ENCODE measurements at regions not wholly inside any gene's neighbourhood (a gene's known extent, or its start where the extent isn't known, plus 50 kb on each side); places are given as distances from the start of the nearest gene placed in this dataset.

GRCh38 chr5:175288048-175288621 is 155.8 kb downstream of the DRD1 start:
- no peak overlapping the region for H3K4me3 ChIP-seq (ENCODE audit: low read depth, low read length)
- no peak for TF ChIP-seq CTCF (IDR thresholded peaks at IDR 0.05; ENCODE audit: low read depth, low read length)

- TF ChIP-seq CTCF (IDR thresholded peaks at IDR 0.05; ENCODE audit: low read depth, low read length) = no peak
- no peak overlapping the region for H3K4me3 ChIP-seq (ENCODE audit: low read depth, low read length)
Measured at GRCh38 chr5:175286981-175287380, 157.0 kb downstream of the DRD1 start.

- no peak for TF ChIP-seq CTCF (IDR thresholded peaks at IDR 0.05; ENCODE audit: low read depth, low read length)
- no peak overlapping the region for H3K4me3 ChIP-seq (ENCODE audit: low read depth, low read length)
Measured at GRCh38 chr5:175285261-175285660, 158.7 kb downstream of the DRD1 start.

GRCh38 chr5:175284806-175285205 is 159.2 kb downstream of the DRD1 start:
- no peak overlapping the region for H3K4me3 ChIP-seq (ENCODE audit: low read depth, low read length)
- no peak for TF ChIP-seq CTCF (IDR thresholded peaks at IDR 0.05; ENCODE audit: low read depth, low read length)

GRCh38 chr5:175282611-175283225 is 161.3 kb downstream of the DRD1 start:
- TF ChIP-seq CTCF (IDR thresholded peaks at IDR 0.05; ENCODE audit: low read depth, low read length) = no peak

GRCh38 chr5:175281714-175282113 is 162.3 kb downstream of the DRD1 start:
- TF ChIP-seq CTCF (IDR thresholded peaks at IDR 0.05; ENCODE audit: low read depth, low read length) = no peak
- H3K4me3 ChIP-seq (ENCODE audit: low read depth, low read length) = no peak overlapping the region

More at GRCh38 chr5:175282611-175283225, 161.3 kb downstream of the DRD1 start:
- H3K4me3 ChIP-seq (ENCODE audit: low read depth, low read length) = no peak overlapping the region

- TF ChIP-seq CTCF (IDR thresholded peaks at IDR 0.05; ENCODE audit: low read depth, low read length) = no peak
- H3K4me3 ChIP-seq (ENCODE audit: low read depth, low read length) = no peak overlapping the region
Measured at GRCh38 chr5:175281257-175281656, 162.7 kb downstream of the DRD1 start.
